ENCODE measurements at regions not wholly inside any gene's neighbourhood (a gene's known extent, or its start where the extent isn't known, plus 50 kb on each side); places are given as distances from the start of the nearest gene placed in this dataset.

DNA sequence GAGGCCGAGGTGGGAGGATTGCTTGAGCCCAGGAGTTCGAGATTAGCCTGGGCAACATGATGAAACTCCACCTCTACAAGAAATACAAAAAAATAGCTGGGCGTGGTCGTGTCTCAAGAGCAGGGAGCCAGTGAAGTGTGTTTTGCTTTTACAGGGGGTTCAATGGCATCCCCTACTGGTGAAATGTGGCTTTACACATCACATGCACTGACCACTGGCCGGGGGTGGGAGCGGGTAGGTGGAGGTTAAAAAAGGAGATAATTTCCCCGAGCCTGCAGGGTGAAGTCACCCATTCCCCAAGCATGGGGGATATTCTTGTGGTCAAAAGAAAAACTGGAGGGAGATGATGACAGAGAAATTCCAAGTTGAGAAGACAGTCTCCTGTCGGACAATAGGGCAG is 63.6 kb upstream of the PWP1 start:
- TF ChIP-seq ZBTB7A (IDR thresholded peaks at IDR 0.05; ENCODE audit: low read depth) = no peak
- peak; percentile 39 for TF ChIP-seq RAD21 (IDR thresholded peaks at IDR 0.05; ENCODE audit: low read depth)

DNA sequence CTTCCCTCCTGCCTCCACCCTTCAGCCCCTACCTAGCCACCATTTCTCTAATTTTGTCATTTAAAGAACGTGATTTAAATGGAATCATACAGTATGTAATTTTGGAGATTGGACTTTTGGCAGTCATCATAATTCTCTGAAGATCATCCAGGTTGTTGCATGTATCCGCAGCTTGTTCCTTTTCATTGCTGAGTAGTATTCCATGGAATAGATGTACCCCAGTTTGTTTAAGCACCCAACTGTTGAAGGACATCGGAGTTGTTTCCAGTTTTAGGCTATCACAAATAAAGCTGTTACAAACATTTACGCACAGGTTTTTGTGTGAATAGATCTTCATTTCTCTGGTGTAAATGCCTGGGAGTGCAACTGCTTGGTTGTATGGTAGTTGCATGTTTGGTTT is 61.1 kb upstream of the PWP1 start:
- TF ChIP-seq YY1 (IDR thresholded peaks at IDR 0.05; ENCODE audit: low read depth) (no peak), TCF12 (IDR thresholded peaks at IDR 0.05; ENCODE audit: low read depth) (no peak), CEBPB (IDR thresholded peaks at IDR 0.05) (no peak), RAD21 (IDR thresholded peaks at IDR 0.05; ENCODE audit: low read depth) (no peak), TEAD4 (IDR thresholded peaks at IDR 0.05) (no peak), FOXM1 (IDR thresholded peaks at IDR 0.05; ENCODE audit: borderline replicate concordance, low read depth) (no peak), EP300 (IDR thresholded peaks at IDR 0.05; ENCODE audit: borderline replicate concordance) (no peak), NFIC (IDR thresholded peaks at IDR 0.05) (no peak), EGR1 (IDR thresholded peaks at IDR 0.05) (no peak), ZBTB7A (IDR thresholded peaks at IDR 0.05; ENCODE audit: low read depth) (no peak), CREB1 (IDR thresholded peaks at IDR 0.05; ENCODE audit: low read depth) (no peak), TAF1 (IDR thresholded peaks at IDR 0.05; ENCODE audit: low read depth) (no peak)
- TF ChIP-seq, protein P1, sequence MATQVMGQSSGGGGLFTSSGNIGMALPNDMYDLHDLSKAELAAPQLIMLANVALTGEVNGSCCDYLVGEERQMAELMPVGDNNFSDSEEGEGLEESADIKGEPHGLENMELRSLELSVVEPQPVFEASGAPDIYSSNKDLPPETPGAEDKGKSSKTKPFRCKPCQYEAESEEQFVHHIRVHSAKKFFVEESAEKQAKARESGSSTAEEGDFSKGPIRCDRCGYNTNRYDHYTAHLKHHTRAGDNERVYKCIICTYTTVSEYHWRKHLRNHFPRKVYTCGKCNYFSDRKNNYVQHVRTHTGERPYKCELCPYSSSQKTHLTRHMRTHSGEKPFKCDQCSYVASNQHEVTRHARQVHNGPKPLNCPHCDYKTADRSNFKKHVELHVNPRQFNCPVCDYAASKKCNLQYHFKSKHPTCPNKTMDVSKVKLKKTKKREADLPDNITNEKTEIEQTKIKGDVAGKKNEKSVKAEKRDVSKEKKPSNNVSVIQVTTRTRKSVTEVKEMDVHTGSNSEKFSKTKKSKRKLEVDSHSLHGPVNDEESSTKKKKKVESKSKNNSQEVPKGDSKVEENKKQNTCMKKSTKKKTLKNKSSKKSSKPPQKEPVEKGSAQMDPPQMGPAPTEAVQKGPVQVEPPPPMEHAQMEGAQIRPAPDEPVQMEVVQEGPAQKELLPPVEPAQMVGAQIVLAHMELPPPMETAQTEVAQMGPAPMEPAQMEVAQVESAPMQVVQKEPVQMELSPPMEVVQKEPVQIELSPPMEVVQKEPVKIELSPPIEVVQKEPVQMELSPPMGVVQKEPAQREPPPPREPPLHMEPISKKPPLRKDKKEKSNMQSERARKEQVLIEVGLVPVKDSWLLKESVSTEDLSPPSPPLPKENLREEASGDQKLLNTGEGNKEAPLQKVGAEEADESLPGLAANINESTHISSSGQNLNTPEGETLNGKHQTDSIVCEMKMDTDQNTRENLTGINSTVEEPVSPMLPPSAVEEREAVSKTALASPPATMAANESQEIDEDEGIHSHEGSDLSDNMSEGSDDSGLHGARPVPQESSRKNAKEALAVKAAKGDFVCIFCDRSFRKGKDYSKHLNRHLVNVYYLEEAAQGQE (IDR thresholded peaks at IDR 0.05; ENCODE audit: low read depth) = no peak
- TF ChIP-seq, protein P2, sequence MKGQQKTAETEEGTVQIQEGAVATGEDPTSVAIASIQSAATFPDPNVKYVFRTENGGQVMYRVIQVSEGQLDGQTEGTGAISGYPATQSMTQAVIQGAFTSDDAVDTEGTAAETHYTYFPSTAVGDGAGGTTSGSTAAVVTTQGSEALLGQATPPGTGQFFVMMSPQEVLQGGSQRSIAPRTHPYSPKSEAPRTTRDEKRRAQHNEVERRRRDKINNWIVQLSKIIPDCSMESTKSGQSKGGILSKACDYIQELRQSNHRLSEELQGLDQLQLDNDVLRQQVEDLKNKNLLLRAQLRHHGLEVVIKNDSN (IDR thresholded peaks at IDR 0.05) = no peak
- TF ChIP-seq, protein P3, sequence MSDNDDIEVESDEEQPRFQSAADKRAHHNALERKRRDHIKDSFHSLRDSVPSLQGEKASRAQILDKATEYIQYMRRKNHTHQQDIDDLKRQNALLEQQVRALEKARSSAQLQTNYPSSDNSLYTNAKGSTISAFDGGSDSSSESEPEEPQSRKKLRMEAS (IDR thresholded peaks at IDR 0.05) = no peak

DNA sequence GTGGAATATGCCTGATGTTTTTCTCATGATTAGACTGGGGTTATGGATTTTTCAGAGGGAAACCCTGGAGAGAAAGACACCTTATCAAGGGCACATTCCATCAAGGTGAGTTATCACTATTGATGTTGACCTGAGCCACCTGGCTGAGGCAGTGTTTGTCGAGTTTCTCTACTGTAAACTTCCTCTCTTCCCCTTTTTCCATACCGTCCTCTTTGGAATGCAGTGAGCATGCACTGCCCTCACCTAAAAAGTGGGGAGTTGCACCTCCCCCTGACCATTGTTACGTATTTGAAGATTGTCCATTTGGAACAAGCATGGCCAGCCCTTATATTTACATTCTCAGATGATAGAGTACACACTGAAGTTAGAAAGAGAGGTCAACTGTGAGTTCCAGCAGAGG is 53.9 kb upstream of the PWP1 start:
- TF ChIP-seq TAF1 (IDR thresholded peaks at IDR 0.05; ENCODE audit: low read depth) (no peak), TCF12 (IDR thresholded peaks at IDR 0.05; ENCODE audit: low read depth) (no peak), CEBPB (IDR thresholded peaks at IDR 0.05) (no peak), TEAD4 (IDR thresholded peaks at IDR 0.05) (no peak), EP300 (IDR thresholded peaks at IDR 0.05; ENCODE audit: borderline replicate concordance) (no peak), ZBTB7A (IDR thresholded peaks at IDR 0.05; ENCODE audit: low read depth) (no peak), NFIC (IDR thresholded peaks at IDR 0.05) (no peak), RAD21 (IDR thresholded peaks at IDR 0.05; ENCODE audit: low read depth) (no peak), YY1 (IDR thresholded peaks at IDR 0.05; ENCODE audit: low read depth) (no peak), CREB1 (IDR thresholded peaks at IDR 0.05; ENCODE audit: low read depth) (no peak), EGR1 (IDR thresholded peaks at IDR 0.05) (no peak), FOXM1 (IDR thresholded peaks at IDR 0.05; ENCODE audit: borderline replicate concordance, low read depth) (no peak)
- TF ChIP-seq, protein P2 (IDR thresholded peaks at IDR 0.05) = no peak
- TF ChIP-seq, protein P3 (IDR thresholded peaks at IDR 0.05) = no peak
- TF ChIP-seq, protein P1 (IDR thresholded peaks at IDR 0.05; ENCODE audit: low read depth) = no peak

DNA sequence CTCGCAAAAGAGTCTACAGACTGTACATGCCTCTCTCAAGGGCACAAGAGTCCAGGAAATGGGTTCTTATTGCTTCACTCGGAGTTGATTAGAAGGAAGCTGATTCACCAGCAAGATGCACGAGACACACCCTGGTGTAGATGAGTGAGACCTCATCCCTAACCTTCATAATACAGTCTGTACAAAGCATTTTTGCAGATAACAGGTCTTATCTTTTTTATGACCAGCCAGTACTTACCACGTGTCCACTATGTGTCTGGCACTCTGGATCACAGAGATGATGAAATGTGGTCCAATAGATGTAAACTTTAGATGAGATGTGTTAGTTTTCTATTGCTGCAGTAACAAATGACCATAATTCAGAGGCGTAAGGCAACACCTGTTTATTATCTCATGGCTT is 53.4 kb upstream of the PWP1 start:
- TF ChIP-seq ZBTB7A (IDR thresholded peaks at IDR 0.05; ENCODE audit: low read depth) (no peak), CREB1 (IDR thresholded peaks at IDR 0.05; ENCODE audit: low read depth) (no peak), FOXM1 (IDR thresholded peaks at IDR 0.05; ENCODE audit: borderline replicate concordance, low read depth) (no peak), EGR1 (IDR thresholded peaks at IDR 0.05) (no peak), TAF1 (IDR thresholded peaks at IDR 0.05; ENCODE audit: low read depth) (no peak), TEAD4 (IDR thresholded peaks at IDR 0.05) (no peak), EP300 (IDR thresholded peaks at IDR 0.05; ENCODE audit: borderline replicate concordance) (no peak), RAD21 (IDR thresholded peaks at IDR 0.05; ENCODE audit: low read depth) (no peak), TCF12 (IDR thresholded peaks at IDR 0.05; ENCODE audit: low read depth) (no peak), NFIC (IDR thresholded peaks at IDR 0.05) (no peak), CEBPB (IDR thresholded peaks at IDR 0.05) (no peak)
- TF ChIP-seq, protein P2 (IDR thresholded peaks at IDR 0.05) = no peak
- TF ChIP-seq, protein P3 (IDR thresholded peaks at IDR 0.05) = no peak
- TF ChIP-seq, protein P1 (IDR thresholded peaks at IDR 0.05; ENCODE audit: low read depth) = no peak

Measured in Ishikawa (cell line).